H9 (cell line): ENCODE measurements at regions not wholly inside any gene's neighbourhood (a gene's known extent, or its start where the extent isn't known, plus 50 kb on each side); places are given as distances from the start of the nearest gene placed in this dataset.

Experiments
- DNase-seq: peaks from one replicate; pipeline ENCODE4 v3.0.0-alpha.2; 2017
- H2AFZ ChIP-seq: one replicate; pipeline ENCODE4 v1.6.1; 2013; ENCODE audit warnings: mild to moderate bottlenecking, low read length, control low read depth, moderate library complexity
- H2AK5ac ChIP-seq: 2 replicates; pipeline ENCODE4 v1.6.1; 2013; ENCODE audit warnings: low read length, control low read depth, mixed read lengths; ENCODE audit not compliant: insufficient read length
- H2BK120ac ChIP-seq: one replicate; pipeline ENCODE4 v1.6.1; 2013; ENCODE audit warnings: low read depth, mild to moderate bottlenecking, low read length, control low read depth, inconsistent platforms; ENCODE audit not compliant: poor library complexity, severe bottlenecking
- H2BK12ac ChIP-seq: 2 replicates; pipeline ENCODE4 v1.6.1; 2013; ENCODE audit warnings: low read length, control low read depth, mixed read lengths, low read depth; ENCODE audit not compliant: insufficient read length
- H2BK15ac ChIP-seq: 2 replicates; pipeline ENCODE4 v1.6.1; 2013; ENCODE audit warnings: low read depth, low read length, control low read depth
- H2BK20ac ChIP-seq: one replicate; pipeline ENCODE4 v1.6.1; 2013; ENCODE audit warnings: low read depth, mild to moderate bottlenecking, low read length, control low read depth, inconsistent platforms; ENCODE audit not compliant: poor library complexity, severe bottlenecking
- H2BK5ac ChIP-seq: 2 replicates; pipeline ENCODE4 v1.6.1; 2013; ENCODE audit warnings: low read length, control low read depth, mixed read lengths; ENCODE audit not compliant: insufficient read length
- H3K14ac ChIP-seq: 2 replicates; pipeline ENCODE4 v1.6.1; 2013; ENCODE audit warnings: low read length, control low read depth; ENCODE audit not compliant: insufficient read depth
- H3K18ac ChIP-seq: 2 replicates; pipeline ENCODE4 v1.6.1; 2013; ENCODE audit warnings: low read depth, mild to moderate bottlenecking, mixed read lengths, low read length, control low read depth; ENCODE audit not compliant: insufficient read length
- H3K23ac ChIP-seq: 2 replicates; pipeline ENCODE4 v1.6.1; 2013; ENCODE audit warnings: low read length, control low read depth, mixed read lengths, low read depth; ENCODE audit not compliant: insufficient read length
- H3K23me2 ChIP-seq: 2 replicates; pipeline ENCODE4 v1.6.1; 2013; ENCODE audit warnings: low read depth, mild to moderate bottlenecking, mixed read lengths, low read length, control low read depth; ENCODE audit not compliant: insufficient read length, poor library complexity, severe bottlenecking
- H3K27ac ChIP-seq: 2 replicates; pipeline ENCODE4 v1.5.1; 2013; ENCODE audit warnings: low read length, control low read depth, mixed read lengths, low read depth; ENCODE audit not compliant: insufficient read length
- H3K27me3 ChIP-seq: 2 replicates; pipeline ENCODE4 v1.6.1; 2013; ENCODE audit warnings: low read length, control low read depth, inconsistent platforms; ENCODE audit not compliant: insufficient read depth
- H3K4ac ChIP-seq: 2 replicates; pipeline ENCODE4 v1.6.1; 2013; ENCODE audit warnings: low read depth, mild to moderate bottlenecking, control low read depth, inconsistent platforms, low read length, moderate library complexity
- H3K4me1 ChIP-seq: 2 replicates; pipeline ENCODE4 v1.6.1; 2013; ENCODE audit warnings: low read length, control low read depth, inconsistent platforms; ENCODE audit not compliant: insufficient read depth
- H3K4me2 ChIP-seq: 2 replicates; pipeline ENCODE4 v1.6.1; 2013; ENCODE audit warnings: low read length, control low read depth, mixed read lengths; ENCODE audit not compliant: insufficient read length, insufficient read depth
- H3K56ac ChIP-seq: 2 replicates; pipeline ENCODE4 v1.6.1; 2013; ENCODE audit warnings: low read depth, mild to moderate bottlenecking, mixed read lengths, low read length, control low read depth; ENCODE audit not compliant: insufficient read length
- H3K79me1 ChIP-seq: 2 replicates; pipeline ENCODE4 v1.6.1; 2013; ENCODE audit warnings: low read depth, mild to moderate bottlenecking, moderate library complexity, low read length, control low read depth, inconsistent platforms; ENCODE audit not compliant: insufficient read depth, poor library complexity, severe bottlenecking
- H3K79me2 ChIP-seq: 2 replicates; pipeline ENCODE4 v1.6.1; 2013; ENCODE audit warnings: low read length, control low read depth, inconsistent platforms; ENCODE audit not compliant: insufficient read depth
- H3K9ac ChIP-seq: 2 replicates; pipeline ENCODE4 v1.6.1; 2013; ENCODE audit warnings: low read length, control low read depth, mixed read lengths; ENCODE audit not compliant: insufficient read length; ENCODE audit errors: extremely low read depth
- H3K9me3 ChIP-seq: one replicate; pipeline ENCODE4 v1.6.1; 2013; ENCODE audit warnings: low read depth, low read length, inconsistent platforms; ENCODE audit not compliant: control insufficient read depth
- H3T11ph ChIP-seq: one replicate; pipeline ENCODE4 v1.6.1; 2013; ENCODE audit warnings: mild to moderate bottlenecking, low read length, control low read depth, inconsistent platforms
- H4K20me1 ChIP-seq: one replicate; pipeline ENCODE4 v1.6.1; 2013; ENCODE audit not compliant: control insufficient read depth, insufficient read length, insufficient read depth
- H4K5ac ChIP-seq: 2 replicates; pipeline ENCODE4 v1.6.1; 2013; ENCODE audit warnings: low read depth, mild to moderate bottlenecking, mixed read lengths, low read length, control low read depth; ENCODE audit not compliant: insufficient read length
- H4K8ac ChIP-seq: replicated peaks from 2 replicates; pipeline ENCODE4 v1.6.1; 2013; ENCODE audit warnings: low read length, control low read depth, mixed read lengths, low read depth; ENCODE audit not compliant: insufficient read length
- H4K91ac ChIP-seq: 2 replicates; pipeline ENCODE4 v1.6.1; 2013; ENCODE audit warnings: low read depth, mild to moderate bottlenecking, moderate library complexity, mixed read lengths, low read length, control low read depth; ENCODE audit not compliant: insufficient read length
- H3K27ac Mint-ChIP-seq, 3 experiments: 2 replicates in 2 of 3; 3 replicates in 1 of 3; pipeline ENCODE4 v1.8.0; 2020 to 2021; ENCODE audit warnings: mixed read lengths in 3 of 3, mild to moderate bottlenecking in 1 of 3, moderate library complexity in 1 of 3
- H3K27me3 Mint-ChIP-seq: 2 replicates; pipeline ENCODE4 v1.8.0; 2021; ENCODE audit warnings: low read depth, mild to moderate bottlenecking, moderate library complexity, mixed read lengths
- H3K36me3 Mint-ChIP-seq, 3 experiments: 2 replicates in 2 of 3; 3 replicates in 1 of 3; pipeline ENCODE4 v1.8.0; 2020 to 2021; ENCODE audit warnings: low read depth in 3 of 3, mixed read lengths in 3 of 3; ENCODE audit not compliant: insufficient read depth in 1 of 3
- H3K4me1 Mint-ChIP-seq, 2 experiments: 2 replicates each; pipeline ENCODE4 v1.8.0; 2020; ENCODE audit warnings: mixed read lengths in 2 of 2
- H3K4me3 Mint-ChIP-seq, 2 experiments: 2 replicates in 1 of 2; 3 replicates in 1 of 2; pipeline ENCODE4 v1.8.0; 2020 to 2021; ENCODE audit warnings: mild to moderate bottlenecking in 2 of 2, mixed read lengths in 2 of 2, moderate library complexity in 1 of 2
- H3K9me3 Mint-ChIP-seq, 2 experiments: 2 replicates in 1 of 2; 3 replicates in 1 of 2; pipeline ENCODE4 v1.8.0; 2020; ENCODE audit warnings: mild to moderate bottlenecking in 2 of 2, mixed read lengths in 2 of 2, moderate library complexity in 1 of 2
- CTCF ChIP-seq: fragments of 200-600 bp; sonication (generic); conservative IDR thresholded peaks from 3 replicates; pipeline ENCODE4 v1.8.0; 2021; ENCODE audit warnings: antibody characterized with exemption, mild to moderate bottlenecking
- WGBS: extraction: QIAGEN DNeasy Blood & Tissue Kit; methylation state at CpG from one replicate; pipeline ENCODE4 v1.1.7; 2013; ENCODE audit warnings: missing lambda C conversion rate, low lambda C conversion rate, mixed read lengths; ENCODE audit not compliant: insufficient read length; ENCODE audit errors: extremely low coverage; 5-methylcytosine and 5-hydroxymethylcytosine counted together

- Histone ChIP-seq H3K9ac (no peak overlapping the region), H4K8ac (no peak overlapping the region), H3K4me2 (no peak overlapping the region), H3K18ac (no peak overlapping the region), H3K79me1 (no peaks in the 10 kb centered on the region), H2AK5ac (no peak overlapping the region), H2BK5ac (no peak overlapping the region), H4K5ac (no peak overlapping the region), H2BK12ac (no peak overlapping the region), H2BK15ac (no peak overlapping the region), H2AFZ (no peak overlapping the region), H2BK20ac (no peak overlapping the region), H3K14ac (no peak overlapping the region), H3T11ph (no peak overlapping the region), H3K23me2 (no peaks in the 10 kb centered on the region), H4K20me1 (no peaks in the 10 kb centered on the region), H3K27me3 (no peaks in the 10 kb centered on the region), H3K9me3 (no peaks in the 10 kb centered on the region), H2BK120ac (no peak overlapping the region), H3K27ac (no peak overlapping the region), H3K4ac (no peak overlapping the region), H3K79me2 (no peaks in the 10 kb centered on the region), H3K56ac (no peak overlapping the region), H3K23ac (no peak overlapping the region), H3K4me1 (peaks cover 11% of the 10 kb centered on the region; the same call in 1 of the 2 replicates), H4K91ac (no peak overlapping the region)
- no CpG with 5 or more reads among the region's 3 CpGs for WGBS
- peaks cover 0 to 2% of the 10 kb centered on the region in 2 experiments; a peak in 2 of 5 replicates for H3K9me3 Mint-ChIP-seq
- peaks cover 20% of the 10 kb centered on the region for H3K27me3 Mint-ChIP-seq
- peak; percentile 69 for DNase-seq
- H3K36me3 Mint-ChIP-seq, result peaks cover 0 to under 1% (median 0%) of the 10 kb centered on the region in 3 experiments; a peak in 2 of 7 replicates
- peak overlapping the region in 1 of 2 experiments; percentile 21; a peak in 1 of 5 replicates for H3K4me3 Mint-ChIP-seq
- H3K27ac Mint-ChIP-seq, result no peak overlapping the region; a peak in 1 of 7 replicates
- no peak for TF ChIP-seq CTCF
- peaks cover 41 to 55% of the 10 kb centered on the region in 2 experiments for H3K4me1 Mint-ChIP-seq
These were observed 408.3 kb downstream of the NUP35 start for GRCh38 chr2:183532514-183532913.
